Amygdala (tissue), 56 donors: ENCODE measurements at regions not wholly inside any gene's neighbourhood (a gene's known extent, or its start where the extent isn't known, plus 50 kb on each side); places are given as distances from the start of the nearest gene placed in this dataset.
"Not testable (repeated sequence)": the region's sequence is repeated elsewhere in the genome, so short reads cannot be mapped to it uniquely, and the experiment has no call there.

ENCODE experiments used
- DNase-seq, 56 donors: peaks; one replicate each; lab custom pipeline; 2025; lab: John Stamatoyannopoulos, UW

DNA sequence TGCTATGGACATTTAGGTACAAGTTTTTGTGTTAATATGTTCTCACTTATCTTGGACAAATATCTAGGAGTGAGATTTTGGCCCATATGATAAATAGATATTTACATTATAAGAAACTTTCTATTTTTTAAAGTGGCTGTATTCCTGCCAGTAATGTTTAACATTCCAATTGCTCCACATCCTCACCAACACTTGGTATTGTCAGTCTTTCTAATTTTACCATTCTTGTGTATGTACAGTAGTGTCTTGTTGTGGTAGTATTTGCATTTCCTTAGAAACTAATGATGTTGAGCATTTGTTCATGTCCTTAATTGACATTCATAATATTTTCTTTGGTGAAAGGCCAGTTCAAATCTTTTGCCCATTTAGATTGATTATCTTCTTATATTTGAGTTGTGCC, 171.4 kb upstream of the TSHZ3 start:
- no peak for DNase-seq

DNA sequence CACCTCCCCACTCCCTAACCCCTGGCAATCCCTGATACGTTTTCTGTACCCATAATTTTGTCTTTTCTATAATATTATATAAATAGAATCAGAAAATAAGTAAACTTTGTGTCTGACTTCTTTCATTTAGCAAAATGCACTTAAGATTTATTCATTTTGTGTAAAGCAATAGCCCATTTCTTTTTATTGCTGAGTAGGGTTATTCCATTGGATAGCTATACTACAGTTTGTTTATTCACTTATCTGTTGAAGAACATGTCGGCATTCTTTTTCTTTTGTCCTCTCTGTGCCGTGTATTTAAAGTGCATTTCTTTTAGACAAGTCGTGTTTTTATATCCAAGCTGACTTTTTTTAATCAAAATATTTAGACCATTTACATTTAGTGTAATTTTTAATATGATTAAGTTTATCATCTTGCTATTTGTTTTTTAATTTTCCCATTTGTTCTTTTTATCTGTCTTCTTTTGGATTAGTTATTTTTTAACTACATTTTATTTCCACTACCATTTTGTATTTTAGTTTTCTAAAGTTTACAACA, 176.4 kb upstream of the TSHZ3 start:
- no peak for DNase-seq

DNA sequence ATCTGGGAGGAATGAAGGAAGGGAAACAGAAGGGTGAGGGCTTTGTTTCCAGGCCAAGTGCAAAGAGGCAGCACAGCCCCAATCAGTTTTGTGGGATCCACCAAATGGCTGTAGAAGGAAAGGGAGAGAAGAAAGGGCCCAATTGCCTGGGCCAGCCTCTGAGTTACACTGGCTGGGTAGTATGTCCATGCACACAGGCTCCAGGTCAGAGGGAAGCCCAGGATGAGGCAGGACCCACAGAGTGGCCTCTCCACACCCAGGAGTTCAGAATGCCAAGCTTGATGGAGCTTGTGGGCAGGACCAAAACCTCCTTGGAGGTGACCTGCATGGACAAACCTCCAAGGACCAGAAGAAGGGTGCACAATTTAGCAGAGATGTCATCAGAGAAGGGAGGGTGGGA, 178.2 kb upstream of the TSHZ3 start:
- DNase-seq = no peak

DNA sequence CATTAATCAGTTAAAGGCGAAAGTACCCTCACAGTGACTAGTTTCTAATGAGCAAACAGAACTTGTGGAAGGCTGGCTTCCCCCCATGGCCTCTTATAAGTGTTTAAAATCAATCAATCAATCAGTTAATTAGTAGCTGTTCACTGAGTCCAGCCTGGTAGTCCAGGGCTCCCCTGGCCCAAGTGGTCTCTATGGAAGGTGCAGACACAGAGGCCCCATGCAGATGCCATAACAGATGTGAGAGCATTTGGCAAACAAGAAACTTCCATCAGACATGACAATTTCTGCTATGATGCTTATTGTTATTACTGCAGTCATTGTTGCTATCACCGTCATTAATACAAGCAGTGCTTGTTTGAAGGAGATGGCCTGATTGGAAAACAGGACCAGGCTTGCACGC, 179.0 kb upstream of the TSHZ3 start:
- DNase-seq = no peak

DNA sequence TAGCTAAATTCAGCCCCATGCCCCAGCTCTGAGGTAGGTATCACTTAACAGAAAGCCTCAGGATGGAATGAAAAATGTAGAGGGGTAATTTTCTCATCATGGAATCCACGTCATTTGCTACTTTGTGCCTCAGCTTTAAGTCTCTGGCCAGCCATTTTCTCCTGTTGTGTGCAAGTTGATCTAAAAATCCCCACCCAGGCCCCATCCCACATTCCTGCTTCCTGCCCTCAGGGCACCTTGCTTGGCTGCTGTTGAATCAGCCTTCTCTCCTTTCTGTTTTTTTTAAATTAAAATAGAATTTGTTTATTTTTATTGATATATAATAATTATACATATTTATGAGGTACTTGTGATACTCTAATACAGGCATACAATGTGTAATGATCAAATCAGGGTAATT, 179.9 kb upstream of the TSHZ3 start:
- DNase-seq = no peak

DNA sequence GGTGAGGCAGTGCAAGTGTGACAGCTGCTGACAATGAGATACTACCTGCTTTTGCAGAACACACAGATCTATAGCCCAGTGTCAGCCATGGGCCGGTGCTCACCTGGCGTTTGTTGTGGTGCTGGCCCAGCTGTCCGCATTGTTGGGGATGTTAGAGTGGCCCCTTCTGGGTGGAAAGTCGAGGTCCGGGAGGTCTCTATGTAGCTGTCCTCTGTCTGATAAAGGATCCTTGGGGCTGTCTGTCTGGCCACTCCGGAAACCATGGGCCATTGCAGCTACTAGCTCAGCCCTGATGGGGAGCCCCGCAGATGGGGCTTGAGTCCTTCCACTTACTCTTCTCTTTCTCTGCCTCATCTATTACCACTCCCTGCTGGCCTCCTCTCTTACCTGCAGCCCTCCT, 181.5 kb upstream of the TSHZ3 start:
- DNase-seq = no peak

DNA sequence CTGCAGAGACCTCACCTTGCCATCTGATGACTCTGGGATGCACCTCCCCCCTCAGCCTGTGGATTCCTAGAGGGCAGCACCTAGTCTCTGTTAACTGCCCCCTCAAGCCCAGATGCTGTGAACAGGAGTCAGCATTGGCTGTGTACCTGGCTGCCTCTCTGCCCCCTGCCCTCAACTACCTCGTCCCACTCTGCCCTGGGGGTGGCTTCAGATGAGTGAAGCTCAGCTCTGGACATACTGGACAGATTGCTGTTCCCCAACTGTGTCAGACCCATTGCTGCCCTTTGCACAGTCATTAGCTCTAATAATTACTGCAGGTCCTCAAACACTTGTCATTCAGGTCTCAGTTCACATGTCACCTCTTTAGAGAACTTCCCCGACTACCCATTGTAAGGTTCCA, 182.1 kb upstream of the TSHZ3 start:
- no peak for DNase-seq

DNA sequence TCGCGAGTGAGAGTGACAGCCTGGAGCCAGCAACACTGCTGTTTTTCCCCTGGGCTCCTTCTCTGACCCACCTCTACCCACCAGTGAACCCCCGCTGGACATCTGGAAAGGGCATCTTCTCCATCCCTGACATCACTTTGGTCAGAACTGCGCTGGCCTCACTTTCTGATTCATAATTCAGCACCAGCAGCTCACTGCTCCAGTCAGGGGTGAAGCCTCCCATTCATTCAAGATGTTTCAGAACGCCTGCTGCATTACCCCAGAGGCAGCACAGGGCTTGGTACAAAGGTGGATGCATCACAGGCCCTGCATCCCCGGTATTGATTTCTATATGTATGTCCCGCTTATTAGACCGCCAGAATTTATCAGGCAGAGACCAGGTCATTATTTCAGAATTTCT, 182.8 kb upstream of the TSHZ3 start:
- DNase-seq = no peak

DNA sequence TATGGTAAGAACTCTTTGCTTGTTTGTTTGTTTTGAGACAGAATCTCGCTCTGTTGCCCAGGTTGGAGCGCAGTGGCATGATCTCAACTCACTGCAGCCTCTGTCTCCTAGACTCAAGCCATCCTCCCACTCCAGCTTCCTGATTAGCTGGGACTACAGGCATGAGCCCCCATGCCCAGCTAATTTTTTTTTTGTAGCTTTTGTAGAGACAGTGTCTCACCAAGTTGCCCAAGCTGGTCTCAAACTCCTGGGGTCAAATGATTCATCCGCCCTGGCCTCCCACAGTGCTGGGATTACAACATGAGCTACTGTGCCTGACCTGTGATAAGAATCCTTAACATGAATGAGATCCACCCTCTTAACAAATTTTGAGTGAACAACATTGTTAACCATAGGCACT, 183.9 kb upstream of the TSHZ3 start:
- DNase-seq = no peak

DNA sequence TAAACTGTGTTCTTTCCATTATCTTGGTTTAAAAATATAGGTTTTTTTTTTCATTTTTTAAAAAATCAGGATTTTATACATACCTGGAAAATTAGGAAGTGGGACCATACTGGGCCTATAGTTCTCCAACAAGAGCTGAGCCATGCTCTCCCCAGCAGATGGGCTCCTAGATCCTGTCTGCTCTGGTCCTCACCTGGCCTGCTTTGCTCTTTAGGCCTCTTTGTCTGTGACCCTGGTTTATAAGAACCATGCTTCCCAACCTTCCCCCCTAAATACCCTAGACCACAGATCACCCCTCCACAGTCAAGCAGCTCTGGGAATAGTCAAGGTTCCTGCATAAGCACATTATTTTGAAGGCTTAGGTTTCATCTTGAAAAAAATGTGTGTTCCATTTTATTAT, 185.0 kb upstream of the TSHZ3 start:
- DNase-seq = no peak

DNA sequence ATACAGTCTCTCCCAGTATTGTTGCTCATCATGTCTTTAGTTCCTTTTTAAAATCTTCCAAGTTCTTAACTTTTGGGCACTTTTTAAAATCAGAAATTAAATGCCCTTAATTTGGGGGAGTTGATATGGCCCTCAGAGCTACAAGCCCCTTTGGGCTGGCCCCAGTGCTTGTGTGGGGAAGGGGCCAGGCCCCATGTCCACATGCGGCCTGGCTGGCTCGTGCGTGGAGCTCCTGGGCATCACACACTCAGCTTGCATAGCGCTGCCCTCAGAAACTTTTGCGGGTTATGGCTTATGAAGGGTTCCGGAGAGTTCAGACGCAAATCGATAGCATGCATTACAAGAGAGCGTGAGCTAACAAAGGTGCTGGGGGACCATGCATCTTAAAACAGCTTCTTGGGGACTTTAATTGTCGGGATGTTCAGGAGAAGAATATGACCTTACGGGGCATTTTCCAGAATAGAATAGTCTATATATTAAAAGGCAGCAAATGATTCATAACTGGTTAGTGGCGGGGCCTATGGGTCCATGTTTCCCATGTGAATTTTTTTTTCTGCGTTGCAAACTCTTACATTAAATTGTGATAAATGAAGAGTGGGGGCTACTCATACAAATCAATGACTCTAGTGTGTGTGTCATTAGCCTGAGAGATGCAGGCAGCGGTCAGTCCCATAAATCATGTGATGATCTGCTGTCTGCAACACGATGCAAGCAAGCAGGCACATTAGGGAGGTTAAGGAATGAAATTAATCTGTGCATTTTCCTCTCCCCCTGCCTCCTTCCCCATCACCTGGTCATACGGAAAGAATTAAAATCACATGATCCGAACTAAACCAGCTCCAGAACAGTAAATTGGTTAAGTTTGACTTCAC, 185.8 kb upstream of the TSHZ3 start:
- no peak for DNase-seq

DNA sequence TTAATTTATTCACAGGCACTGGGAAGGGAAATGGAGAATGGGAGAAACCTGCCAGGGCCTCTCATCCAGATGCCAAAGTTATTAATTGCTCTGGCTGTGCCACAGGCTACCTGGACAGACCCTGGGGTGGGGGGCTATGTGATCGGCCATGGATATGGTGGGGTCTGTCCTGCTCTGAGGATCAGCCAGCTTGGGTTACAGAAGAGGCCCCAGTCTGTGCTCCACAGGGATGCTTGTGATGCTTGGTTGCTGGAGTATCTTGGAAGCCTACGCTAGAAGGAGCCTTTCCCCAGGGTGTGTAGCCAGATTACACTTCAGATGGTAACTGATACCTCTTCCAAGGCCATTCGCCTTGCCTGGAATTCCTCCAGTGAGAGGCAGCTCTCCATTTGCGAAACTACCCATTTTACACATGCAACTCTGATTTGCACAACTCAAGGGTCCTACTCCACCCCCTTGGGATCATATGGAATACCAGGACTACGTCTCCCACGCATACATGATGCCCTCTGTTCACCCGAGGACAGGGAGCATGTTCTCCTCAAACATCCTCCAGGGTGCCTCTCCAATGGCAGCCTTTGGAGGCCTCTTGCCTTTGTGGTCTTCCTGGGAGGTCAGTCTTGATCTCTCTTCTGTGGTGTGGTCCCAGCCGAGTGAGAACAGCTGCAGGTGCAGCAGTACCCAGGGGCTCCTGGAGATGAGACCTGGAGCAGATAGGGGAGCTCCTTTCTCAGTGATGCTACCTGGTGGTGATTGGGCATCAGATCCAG, 186.6 kb upstream of the TSHZ3 start:
- DNase-seq = no peak

DNA sequence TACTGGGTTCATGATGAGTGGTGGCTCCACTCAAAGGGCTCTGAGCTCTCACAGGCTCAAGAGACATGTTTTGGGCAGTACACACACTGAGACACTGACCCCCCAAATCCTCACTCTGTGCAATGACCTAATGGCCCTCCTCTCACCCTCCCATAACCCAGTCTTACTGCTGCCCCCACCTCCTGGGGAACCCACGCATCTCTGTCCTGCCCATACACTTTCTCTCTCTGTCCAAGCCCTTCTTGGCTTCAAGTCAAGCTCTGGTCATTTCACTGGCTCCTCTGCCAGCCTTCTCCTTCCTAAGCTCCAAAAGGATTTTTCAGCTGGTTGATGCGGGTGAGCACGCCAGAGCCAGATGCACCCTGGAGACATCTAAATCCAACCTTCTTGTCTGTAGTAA, 187.9 kb upstream of the TSHZ3 start:
- DNase-seq = no peak

DNA sequence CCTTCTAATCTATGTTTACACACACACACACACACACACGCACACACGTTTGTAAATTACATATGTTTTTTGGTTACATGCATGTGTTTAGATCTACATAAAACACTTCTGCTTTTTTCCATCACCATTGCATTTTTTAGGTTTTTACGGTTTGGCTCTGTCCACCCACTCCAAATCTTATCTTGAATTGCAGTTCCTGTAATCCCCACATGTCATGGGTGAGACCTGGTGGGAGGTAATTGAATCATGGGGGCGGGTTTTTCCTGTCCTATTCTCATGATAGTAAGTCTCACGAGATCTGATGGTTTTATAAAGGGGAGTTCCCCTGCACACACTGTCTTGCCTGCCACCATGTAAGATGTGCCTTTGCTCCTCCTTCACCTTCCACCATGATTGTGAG, 188.7 kb upstream of the TSHZ3 start:
- DNase-seq = not testable (repeated sequence)

DNA sequence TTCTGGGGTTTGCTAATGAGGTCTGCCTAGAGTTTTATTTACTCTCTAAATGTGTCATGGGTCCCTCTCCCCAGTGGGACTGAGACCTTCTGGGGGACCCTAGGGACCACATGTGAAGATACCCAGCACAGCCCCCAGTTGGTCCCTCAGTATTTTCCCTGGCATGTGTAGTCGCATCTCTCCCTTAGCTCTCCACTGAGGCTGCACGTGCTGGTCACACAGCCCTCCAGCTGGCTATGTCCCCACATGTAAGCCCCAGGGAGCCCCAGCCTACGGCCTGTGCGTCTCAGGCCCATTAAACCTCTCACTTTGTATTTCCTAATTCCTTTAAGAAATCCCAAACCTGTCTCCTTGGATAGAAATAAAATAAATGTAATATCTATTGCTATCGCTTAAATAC, 189.6 kb upstream of the TSHZ3 start:
- no peak for DNase-seq

DNA sequence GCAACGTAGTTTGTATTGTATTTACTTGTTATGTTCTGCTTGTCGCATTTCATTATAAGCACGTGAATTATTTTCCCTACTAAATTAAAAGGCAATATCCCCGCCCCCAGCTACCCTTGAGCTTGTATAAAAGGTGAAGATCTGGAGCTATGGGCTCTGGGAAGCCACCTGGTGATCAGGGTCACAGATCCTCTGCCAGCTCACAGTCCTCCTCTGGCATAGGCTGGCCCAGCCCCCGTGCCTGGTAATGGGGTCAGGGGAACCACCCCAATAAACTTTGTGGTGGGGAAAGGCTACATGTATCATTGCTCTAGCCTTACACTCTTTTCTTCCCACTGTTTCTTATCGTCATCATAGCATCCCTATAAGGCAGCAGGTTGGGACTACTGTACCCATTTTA, 190.2 kb upstream of the TSHZ3 start:
- DNase-seq = no peak

DNA sequence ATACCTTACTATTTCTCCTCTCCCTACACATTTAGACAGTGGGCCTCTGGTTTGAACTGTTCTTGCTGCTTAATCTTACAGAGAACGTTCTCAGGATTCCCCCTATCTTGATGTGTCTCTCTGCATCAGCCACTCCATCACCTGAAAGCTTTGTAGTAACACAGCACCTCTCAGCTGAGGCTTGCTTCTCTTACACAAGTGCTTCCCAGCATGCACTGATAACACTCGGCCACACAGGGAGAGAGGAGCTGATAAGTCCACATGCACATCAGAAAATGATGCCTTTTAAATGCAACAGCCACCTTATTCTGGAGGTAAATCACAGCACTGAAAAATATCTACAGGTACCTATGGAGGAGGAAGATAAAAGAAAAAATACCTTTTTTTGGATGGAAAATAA, 192.2 kb upstream of the TSHZ3 start:
- no peak for DNase-seq

DNA sequence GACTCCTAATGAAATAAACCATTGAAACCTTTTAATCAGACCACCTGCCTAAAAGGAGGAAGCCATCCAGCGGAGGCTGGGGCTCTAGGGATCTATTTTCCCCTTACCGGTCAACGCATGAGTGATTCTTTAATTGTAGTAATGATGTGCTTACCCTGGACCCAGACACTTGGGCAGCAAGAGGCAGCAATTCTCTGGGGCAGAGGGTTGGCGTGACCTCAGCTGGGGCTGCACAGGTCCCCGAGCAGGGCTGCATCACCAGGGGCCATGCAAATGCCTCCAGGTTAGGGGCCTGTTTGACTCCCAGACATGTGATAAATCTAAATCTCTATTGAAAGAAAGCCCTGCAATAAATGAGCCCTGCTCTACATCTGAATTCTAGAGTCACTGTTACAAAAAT, 194.2 kb upstream of the TSHZ3 start:
- no peak for DNase-seq

DNA sequence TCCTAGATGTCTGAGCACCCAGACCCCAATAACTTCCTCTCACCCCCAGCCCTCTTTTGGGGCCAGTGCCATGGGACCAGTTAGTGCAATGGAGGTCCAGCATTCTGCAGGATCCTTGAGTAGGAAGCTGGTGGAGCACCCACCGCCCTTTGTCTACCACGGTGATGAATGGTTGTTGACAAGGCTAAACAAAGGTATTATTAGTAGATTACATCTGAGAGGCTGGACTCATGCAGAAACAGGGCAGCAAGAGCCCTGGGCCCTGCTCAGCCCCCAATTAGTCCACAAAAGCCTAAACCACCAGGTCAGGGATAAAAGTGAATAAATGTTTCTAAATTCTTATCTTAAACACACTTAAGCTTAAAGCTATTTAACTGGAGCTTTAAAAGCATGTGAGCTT, 196.5 kb upstream of the TSHZ3 start:
- DNase-seq = no peak

DNA sequence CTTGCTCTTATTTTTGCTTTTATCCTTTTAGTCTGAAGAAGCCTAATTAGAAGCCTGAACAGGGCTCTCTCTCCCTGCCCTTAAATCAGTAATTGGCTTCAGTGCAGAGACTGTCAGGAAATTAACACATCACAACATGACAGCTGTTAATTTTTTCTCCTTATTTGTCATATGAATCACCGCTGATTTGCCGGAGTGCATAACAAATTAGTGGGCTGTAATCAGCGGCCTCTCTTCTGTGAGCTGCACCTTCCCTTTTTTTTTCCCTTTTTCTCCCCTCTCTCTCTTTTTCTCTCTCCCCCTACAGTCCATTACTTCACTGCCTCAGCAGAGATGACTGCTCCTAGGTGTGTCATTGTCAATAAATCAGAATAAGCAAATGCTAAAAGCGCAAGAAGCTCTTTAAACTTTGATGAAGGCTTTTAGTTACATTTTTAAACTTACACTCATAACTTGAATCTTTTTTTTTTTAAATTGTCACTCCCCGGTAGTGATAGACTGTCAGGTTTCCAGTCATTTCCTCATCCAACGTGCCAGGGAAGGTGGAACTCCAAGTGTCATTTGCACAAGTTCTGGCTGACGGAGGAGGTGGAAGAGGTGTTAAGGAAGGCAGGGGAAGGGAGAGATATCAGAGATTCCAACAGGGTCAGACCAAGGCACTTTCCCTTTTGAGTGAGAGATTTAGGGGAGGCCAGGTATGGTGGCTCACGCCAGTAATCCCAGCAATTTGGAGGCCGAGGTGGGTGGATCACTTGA, 197.1 kb upstream of the TSHZ3 start:
- no peak for DNase-seq

DNA sequence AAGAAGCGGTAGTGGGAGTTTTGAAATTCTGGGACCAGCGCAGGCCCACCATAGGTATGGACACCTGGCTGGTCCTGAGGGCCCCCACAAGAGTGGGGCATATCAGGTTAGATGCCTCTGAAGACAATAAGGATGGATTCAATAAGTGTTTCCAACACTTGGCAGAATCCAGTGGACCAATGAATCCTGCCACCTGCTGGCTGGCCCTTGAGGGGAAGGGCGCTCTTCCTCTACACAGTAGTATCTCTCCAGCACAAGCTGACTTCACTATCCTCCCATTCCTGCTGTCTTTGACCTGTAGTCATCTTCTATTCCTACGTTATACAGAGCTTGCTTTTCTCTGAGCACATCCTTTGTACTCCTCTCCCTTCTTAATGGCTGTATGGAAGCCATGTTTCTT, 199.7 kb upstream of the TSHZ3 start:
- DNase-seq = no peak
